ENCODE measurements at regions not wholly inside any gene's neighbourhood (a gene's known extent, or its start where the extent isn't known, plus 50 kb on each side); places are given as distances from the start of the nearest gene placed in this dataset.
"Not testable (repeated sequence)": the region's sequence is repeated elsewhere in the genome, so short reads cannot be mapped to it uniquely, and the experiment has no call there.

DNA sequence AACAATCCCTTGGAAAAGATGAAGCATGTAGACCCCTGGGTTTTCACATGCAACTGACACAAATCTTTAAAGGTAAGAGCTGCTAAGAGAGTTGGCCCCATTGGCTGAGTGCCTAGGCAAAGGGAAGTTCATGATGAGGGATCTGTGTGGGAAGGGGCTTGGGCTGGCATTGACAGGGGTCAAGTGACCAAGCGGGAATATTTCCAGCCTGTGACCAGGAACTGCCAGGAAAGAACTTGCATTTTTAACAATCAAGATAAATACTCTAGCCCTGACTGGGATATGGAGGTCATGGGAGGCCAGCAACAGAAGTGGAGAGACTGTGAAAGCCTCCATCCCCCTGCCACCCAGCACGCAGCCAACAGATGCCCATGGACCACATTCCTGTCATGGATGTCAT lies 361.1 kb upstream of the ATP10A start:
- H3K36me3 Mint-ChIP-seq (ENCODE audit: low read depth), result no peaks in the 10 kb centered on the region
- CTCF ChIA-PET, result no interaction called here
- no peaks in the 10 kb centered on the region for H3K4me1 Mint-ChIP-seq (ENCODE audit: low read depth)
- no peak for DNase-seq
- POLR2A ChIA-PET, result no interaction called here
- intact Hi-C loops (cut with micrococcal nuclease), result no loop called here
- TF ChIP-seq, protein P1, sequence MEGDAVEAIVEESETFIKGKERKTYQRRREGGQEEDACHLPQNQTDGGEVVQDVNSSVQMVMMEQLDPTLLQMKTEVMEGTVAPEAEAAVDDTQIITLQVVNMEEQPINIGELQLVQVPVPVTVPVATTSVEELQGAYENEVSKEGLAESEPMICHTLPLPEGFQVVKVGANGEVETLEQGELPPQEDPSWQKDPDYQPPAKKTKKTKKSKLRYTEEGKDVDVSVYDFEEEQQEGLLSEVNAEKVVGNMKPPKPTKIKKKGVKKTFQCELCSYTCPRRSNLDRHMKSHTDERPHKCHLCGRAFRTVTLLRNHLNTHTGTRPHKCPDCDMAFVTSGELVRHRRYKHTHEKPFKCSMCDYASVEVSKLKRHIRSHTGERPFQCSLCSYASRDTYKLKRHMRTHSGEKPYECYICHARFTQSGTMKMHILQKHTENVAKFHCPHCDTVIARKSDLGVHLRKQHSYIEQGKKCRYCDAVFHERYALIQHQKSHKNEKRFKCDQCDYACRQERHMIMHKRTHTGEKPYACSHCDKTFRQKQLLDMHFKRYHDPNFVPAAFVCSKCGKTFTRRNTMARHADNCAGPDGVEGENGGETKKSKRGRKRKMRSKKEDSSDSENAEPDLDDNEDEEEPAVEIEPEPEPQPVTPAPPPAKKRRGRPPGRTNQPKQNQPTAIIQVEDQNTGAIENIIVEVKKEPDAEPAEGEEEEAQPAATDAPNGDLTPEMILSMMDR (IDR thresholded peaks at IDR 0.05), result no peak
- ATAC-seq, result no peak
- H3K27ac Mint-ChIP-seq, result no peak overlapping the region
- H3K9me3 Mint-ChIP-seq, result peaks cover 13% of the 10 kb centered on the region
- peaks cover 1% of the 10 kb centered on the region for H3K27me3 Mint-ChIP-seq
- no peak overlapping the region for H3K4me3 Mint-ChIP-seq

DNA sequence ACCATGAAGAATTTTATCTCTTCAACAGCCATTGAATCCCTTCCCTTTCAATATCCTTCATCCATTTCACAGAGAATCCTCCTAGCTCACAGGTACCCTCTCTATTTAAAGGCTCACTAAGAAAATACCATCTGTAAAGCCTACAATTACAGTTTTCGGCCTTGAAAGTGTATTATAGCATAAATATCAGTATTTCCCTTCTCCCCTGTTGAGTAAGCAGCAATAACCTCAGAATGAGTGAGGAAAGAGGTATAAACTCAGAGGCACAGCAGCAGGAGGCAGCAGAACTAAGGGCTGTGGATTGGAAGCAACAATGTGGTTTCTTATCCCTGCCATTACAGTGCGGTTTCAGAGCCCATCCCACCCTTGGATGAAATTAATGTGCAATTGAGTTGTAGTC lies 360.6 kb upstream of the ATP10A start:
- Mint-ChIP-seq H3K4me1 (ENCODE audit: low read depth) (no peaks in the 10 kb centered on the region), H3K27me3 (peaks cover 1% of the 10 kb centered on the region), H3K9me3 (peaks cover 13% of the 10 kb centered on the region), H3K36me3 (ENCODE audit: low read depth) (no peaks in the 10 kb centered on the region), H3K27ac (no peak overlapping the region), H3K4me3 (no peak overlapping the region)
- CTCF ChIA-PET, result no interaction called here
- POLR2A ChIA-PET, result no interaction called here
- intact Hi-C loops (cut with micrococcal nuclease), result no loop called here
- ATAC-seq, result no peak
- TF ChIP-seq, protein P1 (IDR thresholded peaks at IDR 0.05), result no peak
- no peak for DNase-seq

DNA sequence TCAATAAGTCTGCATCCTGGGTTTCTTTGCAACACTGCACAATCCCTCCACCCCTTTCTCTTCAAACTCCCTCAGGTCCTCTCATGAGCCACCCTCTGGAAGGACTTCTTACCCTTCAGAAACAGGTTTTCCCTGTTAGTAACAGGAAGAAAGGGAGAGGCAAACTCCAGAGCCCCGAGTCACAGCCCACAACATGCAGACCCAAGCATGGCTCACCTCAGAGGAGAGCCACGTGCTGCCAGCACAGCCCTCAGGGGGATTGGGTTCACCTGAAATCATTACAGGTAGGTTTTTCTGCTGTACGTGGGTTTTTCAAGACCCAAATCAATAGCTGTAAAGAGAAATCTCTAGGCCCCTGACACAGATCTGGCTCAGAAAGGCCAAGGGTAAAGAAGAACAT lies 359.7 kb upstream of the ATP10A start:
- POLR2A ChIA-PET, result no interaction called here
- intact Hi-C loops (cut with micrococcal nuclease), result no loop called here
- peaks cover 8% of the 10 kb centered on the region for H3K9me3 Mint-ChIP-seq

DNA sequence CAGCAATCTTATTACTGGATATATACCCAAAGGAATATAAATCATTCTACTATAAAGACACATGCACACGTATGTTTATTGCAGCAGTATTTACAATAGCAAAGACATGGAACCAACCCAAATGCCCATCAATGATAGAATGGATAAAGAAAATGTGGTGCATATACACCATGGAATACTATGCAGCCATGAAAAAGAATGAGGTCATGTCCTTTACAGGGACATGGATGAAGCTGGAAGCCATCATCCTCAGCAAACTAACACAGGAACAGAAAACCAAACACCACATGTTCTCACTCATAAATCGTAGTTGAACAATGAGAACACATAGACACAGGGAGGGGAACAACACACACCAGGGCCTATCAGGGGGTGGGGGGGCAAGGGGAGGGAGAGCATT lies 353.9 kb upstream of the ATP10A start:
- H3K4me3 Mint-ChIP-seq; H3K27ac Mint-ChIP-seq; H3K36me3 Mint-ChIP-seq (ENCODE audit: low read depth); POLR2A ChIA-PET; CTCF ChIA-PET; intact Hi-C loops (cut with micrococcal nuclease); ATAC-seq; H3K9me3 Mint-ChIP-seq; DNase-seq; H3K27me3 Mint-ChIP-seq; H3K4me1 Mint-ChIP-seq (ENCODE audit: low read depth): not testable (repeated sequence)

More for the DNA sequence above, 359.7 kb upstream of the ATP10A start:
- Mint-ChIP-seq H3K27me3 (peaks cover 1% of the 10 kb centered on the region), H3K4me3 (no peak overlapping the region), H3K27ac (no peak overlapping the region), H3K36me3 (ENCODE audit: low read depth) (no peaks in the 10 kb centered on the region), H3K4me1 (ENCODE audit: low read depth) (no peaks in the 10 kb centered on the region)
- DNase-seq (no peak), ATAC-seq (no peak)
- CTCF ChIA-PET, result no interaction called here
- TF ChIP-seq, protein P1 (IDR thresholded peaks at IDR 0.05), result no peak

DNA sequence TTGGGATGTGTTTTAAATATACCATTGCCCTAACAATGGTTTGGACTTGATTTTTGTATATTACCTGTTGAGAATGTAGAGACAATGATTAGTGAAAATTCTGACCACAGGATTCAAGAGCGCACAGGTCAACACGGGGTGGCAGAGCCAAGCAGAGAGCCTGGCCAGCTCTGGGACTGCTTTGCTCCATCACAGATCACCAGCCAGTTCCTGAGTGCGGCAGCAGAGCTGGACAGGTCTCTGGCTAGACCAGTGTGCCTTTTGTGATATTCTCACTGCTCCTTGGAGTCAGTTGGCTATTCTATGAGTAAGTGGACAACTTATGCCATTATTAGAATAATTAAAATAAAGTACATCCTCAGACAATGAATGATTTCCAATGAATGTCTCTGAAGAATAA lies 351.2 kb upstream of the ATP10A start:
- TF ChIP-seq, protein P1 (IDR thresholded peaks at IDR 0.05), result no peak
- ChIA-PET CTCF (no interaction called here), POLR2A (no interaction called here)
- DNase-seq (no peak), ATAC-seq (no peak)
- no peaks in the 10 kb centered on the region for H3K9me3 Mint-ChIP-seq
- H3K27me3 Mint-ChIP-seq, result no peaks in the 10 kb centered on the region
- no peaks in the 10 kb centered on the region for H3K4me1 Mint-ChIP-seq (ENCODE audit: low read depth)
- no peak overlapping the region for H3K4me3 Mint-ChIP-seq
- no peak overlapping the region for H3K27ac Mint-ChIP-seq
- intact Hi-C loops (cut with micrococcal nuclease), result no loop called here
- H3K36me3 Mint-ChIP-seq (ENCODE audit: low read depth), result no peaks in the 10 kb centered on the region

DNA sequence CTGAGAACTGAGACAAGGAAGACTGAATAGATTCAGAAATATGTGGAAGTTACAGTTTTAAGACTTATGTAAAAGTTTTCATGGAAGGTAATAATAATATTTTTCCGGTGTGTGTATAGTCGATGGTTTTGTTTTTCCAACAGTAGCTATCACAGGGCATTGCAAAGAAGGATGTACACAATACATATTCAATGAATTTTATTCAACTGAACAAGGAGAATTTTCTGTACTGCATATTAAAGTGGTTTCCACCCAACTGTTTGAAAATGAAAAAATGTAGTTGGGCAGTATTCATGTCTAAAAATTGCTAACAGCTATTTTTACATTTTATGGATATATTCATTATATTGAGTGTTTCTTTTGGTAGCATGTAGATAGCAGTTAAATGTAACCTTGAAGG lies 350.3 kb upstream of the ATP10A start:
- TF ChIP-seq, protein P1 (IDR thresholded peaks at IDR 0.05), result no peak
- Mint-ChIP-seq H3K9me3 (no peaks in the 10 kb centered on the region), H3K4me1 (ENCODE audit: low read depth) (no peaks in the 10 kb centered on the region), H3K4me3 (no peak overlapping the region), H3K27me3 (no peaks in the 10 kb centered on the region), H3K36me3 (ENCODE audit: low read depth) (no peaks in the 10 kb centered on the region), H3K27ac (no peak overlapping the region)
- no peak for ATAC-seq
- CTCF ChIA-PET, result no interaction called here
- no peak for DNase-seq
- intact Hi-C loops (cut with micrococcal nuclease), result no loop called here
- POLR2A ChIA-PET, result no interaction called here
